Brain pericyte (primary cell): ENCODE measurements at regions not wholly inside any gene's neighbourhood (a gene's known extent, or its start where the extent isn't known, plus 50 kb on each side); places are given as distances from the start of the nearest gene placed in this dataset.

Experiments used
- DNase-seq: peaks from one replicate; pipeline ENCODE4 v3.0.0-alpha.2; 2012; ENCODE audit warnings: low read depth, low spot score

- DNase-seq = no peak
These were observed 440.1 kb upstream of the ADAMTS16 start for GRCh38 chr5:4700069-4700468.

DNA sequence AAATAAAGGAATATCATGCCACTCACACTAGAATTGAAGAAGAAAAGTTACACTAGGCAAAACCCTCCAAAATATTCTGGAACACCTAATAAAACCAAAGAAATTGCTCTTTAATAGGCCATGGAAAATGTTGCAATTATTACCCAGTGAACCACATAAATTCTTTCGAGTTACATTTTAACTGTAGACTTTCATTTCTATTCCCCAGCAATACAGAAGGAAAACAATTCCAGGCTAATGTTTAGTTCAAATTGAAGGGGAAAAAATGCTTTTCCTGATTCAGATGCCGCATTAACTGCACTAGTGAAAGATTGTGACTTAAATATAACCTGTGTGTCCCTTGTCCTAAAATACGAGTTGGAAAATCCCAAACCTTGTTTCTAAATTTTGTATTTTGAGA is 439.3 kb upstream of the ADAMTS16 start:
- DNase-seq = no peak

GRCh38 chr5:4703931-4704458 is 436.1 kb upstream of the ADAMTS16 start:
- DNase-seq = no peak

DNA sequence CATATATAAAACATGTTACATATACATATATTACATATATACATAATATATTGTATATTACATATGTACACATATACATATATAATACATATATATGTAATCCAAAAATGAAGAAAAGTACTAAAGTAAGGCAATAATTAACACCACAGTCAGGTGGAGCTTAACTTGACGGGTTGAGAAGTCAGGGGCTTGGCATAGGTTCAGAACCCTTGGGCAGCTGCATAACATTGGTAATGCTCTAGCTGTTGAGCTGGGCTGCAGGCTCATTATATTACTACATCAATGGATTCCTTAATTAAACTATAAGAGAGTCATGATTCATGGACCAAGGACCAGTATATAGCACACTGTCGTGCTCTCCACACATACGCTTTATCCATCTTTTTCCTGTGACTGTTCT is 435.2 kb upstream of the ADAMTS16 start:
- no peak for DNase-seq

GRCh38 chr5:4716781-4717180 is 423.3 kb upstream of the ADAMTS16 start:
- DNase-seq = no peak

GRCh38 chr5:4717446-4717845 is 422.7 kb upstream of the ADAMTS16 start:
- DNase-seq = no peak

DNA sequence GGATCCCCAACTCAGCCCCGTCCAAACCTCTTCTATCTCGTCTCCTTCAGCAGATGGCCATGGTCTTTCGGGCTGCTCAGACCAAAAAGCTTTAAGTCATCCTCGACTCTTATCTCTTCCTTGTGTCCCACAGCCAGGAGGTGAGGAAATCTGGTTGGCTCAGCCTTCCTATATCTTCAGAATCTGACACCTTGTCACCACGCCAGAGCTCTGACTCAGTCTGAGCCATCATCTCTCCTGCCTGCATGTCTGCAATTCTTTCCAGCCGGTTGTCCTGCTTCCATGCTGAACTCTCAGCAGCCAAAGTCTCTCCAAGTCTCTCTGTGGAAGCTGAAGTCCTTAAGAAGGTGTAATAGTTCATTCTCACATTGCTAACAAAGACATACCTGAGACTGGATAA is 419.3 kb upstream of the ADAMTS16 start:
- DNase-seq = no peak

DNA sequence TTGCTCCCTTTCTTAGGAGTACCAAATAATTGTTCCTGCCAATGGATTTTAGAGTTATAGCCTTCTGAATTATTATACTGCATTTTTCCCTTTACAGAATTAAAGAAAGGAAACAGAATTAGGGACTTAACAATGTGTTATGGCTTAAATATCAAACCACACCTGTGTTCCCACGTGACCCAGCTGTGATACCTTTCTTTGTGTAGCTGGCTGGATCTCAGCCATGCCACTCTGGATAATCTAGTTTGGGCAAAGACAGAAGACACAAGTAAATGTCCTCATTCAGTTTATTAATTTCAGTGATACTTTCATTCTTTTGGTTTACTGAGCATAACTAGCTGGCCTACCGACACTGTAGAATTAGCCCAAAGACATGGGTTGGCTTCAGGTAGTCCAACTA is 417.2 kb upstream of the ADAMTS16 start:
- DNase-seq = no peak

- no peak for DNase-seq
These were observed 414.5 kb upstream of the ADAMTS16 start for GRCh38 chr5:4725594-4725993.

- DNase-seq = no peak
These were observed 409.9 kb upstream of the ADAMTS16 start for GRCh38 chr5:4730279-4730678.

DNA sequence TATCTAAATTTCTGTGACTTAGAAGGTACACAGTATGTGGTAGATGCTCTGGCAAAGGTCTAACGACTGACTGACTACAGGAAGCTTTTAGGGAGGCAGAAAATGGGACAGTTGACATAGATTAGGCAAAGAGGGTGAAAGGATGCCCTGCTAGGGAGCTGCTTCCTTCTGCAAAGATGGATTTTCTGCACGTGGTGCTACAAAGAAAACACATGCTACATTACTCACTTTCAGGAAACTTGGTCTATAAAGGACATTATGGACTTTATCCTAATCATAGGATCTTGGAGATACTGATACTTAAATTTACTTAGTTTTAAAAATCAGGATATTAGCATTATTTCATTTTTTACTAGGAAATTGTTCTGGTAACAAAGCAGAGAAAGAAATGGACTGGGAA is 405.8 kb upstream of the ADAMTS16 start:
- no peak for DNase-seq

DNA sequence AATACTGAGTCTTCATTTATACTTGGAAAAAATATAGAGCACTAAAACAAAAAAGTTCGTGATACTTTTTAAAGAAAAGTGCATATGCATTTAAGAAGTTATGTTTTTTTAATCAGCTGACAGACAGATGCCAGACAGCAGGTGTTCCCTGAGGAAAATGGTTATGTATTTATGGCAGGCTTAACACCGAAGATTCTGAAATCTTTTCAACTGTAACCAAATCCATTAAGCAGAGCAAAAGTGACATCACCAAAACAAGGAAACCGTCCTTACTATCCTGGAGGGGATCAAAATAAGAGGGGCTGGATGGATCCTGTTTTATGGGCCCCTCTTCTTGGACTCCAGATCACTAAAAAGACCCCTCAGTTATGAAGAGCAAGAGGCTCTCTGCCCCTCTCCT is 404.9 kb upstream of the ADAMTS16 start:
- DNase-seq = no peak

GRCh38 chr5:4737868-4738267 is 402.3 kb upstream of the ADAMTS16 start:
- no peak for DNase-seq

GRCh38 chr5:4738298-4738697 is 401.8 kb upstream of the ADAMTS16 start:
- DNase-seq = no peak

DNA sequence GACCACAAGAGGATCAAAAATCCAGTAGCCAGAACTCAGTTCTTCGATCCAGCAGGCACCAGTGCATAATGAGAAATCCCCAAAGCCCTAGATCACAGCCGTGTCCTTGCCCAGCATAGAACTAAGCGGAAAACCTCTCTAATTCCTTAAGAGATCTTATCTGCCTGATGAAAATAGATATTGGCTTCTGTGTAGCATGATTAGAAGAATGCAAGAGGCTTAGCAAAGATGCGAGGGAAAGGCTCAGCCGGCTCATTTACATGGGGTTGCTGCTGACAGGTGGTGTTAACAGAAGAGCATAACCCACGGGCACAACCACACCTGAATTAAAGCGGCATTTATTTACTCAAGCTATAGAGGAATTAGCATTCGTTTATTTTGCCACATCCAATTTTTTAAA is 400.0 kb upstream of the ADAMTS16 start:
- no peak for DNase-seq

DNA sequence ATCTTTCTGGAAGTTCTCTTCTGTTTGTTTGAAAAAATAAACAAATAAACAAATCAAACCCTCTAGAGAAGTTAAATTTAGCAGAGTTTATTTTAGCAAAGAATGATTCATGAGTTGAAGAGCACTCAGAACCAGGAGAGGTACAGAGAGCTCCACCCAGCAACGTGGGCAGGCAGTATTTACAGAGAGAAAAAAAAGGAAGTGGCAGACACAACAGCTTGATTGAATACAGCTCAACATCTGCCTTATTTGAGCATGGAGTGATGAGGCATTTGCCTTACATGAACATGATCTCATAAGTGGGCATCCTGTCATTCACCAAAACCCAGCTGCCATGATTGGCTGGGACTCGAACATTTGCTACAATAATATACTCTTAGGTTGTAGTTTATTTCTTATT is 381.6 kb upstream of the ADAMTS16 start:
- DNase-seq = no peak

- no peak for DNase-seq
These were observed 381.1 kb upstream of the ADAMTS16 start for GRCh38 chr5:4758996-4759395.

- DNase-seq = no peak
These were observed 377.8 kb upstream of the ADAMTS16 start for GRCh38 chr5:4762316-4762715.

- no peak for DNase-seq
These were observed 374.7 kb upstream of the ADAMTS16 start for GRCh38 chr5:4765411-4765810.

- no peak for DNase-seq
These were observed 374.0 kb upstream of the ADAMTS16 start for GRCh38 chr5:4766101-4766500.

GRCh38 chr5:4772591-4772990 is 367.5 kb upstream of the ADAMTS16 start:
- no peak for DNase-seq

DNA sequence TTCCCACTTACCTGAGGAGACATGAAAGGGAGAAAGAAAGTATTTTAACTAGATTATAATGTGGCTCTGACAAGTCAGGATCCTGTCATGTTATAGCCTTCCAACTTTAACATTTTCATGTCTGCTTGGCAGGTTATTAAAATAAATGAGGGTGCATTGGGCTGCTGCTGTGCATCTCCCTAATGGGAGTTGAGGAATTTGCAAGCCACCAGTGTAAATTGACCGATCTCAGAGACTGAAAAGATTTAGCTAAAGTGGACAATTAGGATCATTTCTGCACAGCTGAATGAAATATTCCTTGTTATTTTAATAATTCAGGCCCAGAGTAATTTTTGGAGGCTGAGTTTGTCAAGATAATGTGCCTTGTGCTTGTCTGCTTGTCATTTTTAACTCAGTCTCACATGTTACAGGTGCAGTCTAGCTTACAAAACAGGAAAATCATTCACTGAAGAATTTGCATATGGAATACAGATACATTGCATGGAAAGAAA is 366.3 kb upstream of the ADAMTS16 start:
- DNase-seq = no peak

- DNase-seq = no peak
These were observed 362.7 kb upstream of the ADAMTS16 start for GRCh38 chr5:4777435-4777834.

DNA sequence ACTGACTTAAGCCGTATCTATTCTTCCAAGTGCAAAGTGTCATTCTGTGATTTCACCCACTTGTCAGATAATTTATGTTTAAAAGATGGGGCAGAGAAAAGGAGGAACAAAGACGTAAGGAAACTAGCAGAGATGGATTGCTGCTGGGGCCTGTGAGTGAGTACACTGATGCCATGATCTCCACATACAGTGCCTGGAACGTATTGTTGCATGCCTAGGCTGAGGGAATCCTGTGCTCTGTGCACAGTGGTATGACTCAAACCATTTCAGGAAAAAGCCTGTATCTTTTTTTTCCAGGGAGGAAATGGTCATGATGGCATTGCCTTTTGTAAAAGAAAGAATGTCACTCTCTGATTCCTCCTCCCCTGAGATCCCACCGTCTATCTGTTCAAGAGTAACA is 359.5 kb upstream of the ADAMTS16 start:
- DNase-seq = no peak
